CD4-positive, alpha-beta T cell (primary cell): ENCODE measurements at regions not wholly inside any gene's neighbourhood (a gene's known extent, or its start where the extent isn't known, plus 50 kb on each side); places are given as distances from the start of the nearest gene placed in this dataset.

Experiments used
- ATAC-seq: fragments of 200-7000 bp; cut with Tn5 transposase; one replicate; pipeline ENCODE4 v1.10.0; 2022; ENCODE audit warnings: mild to moderate bottlenecking; ENCODE audit not compliant: poor library complexity
- CTCF ChIA-PET: fragments of 350-600 bp; sonication (Branson Sonifier 250); formaldehyde crosslinking; loops from one replicate; lab custom pipeline; 2021; ENCODE audit warnings: antibody characterized with exemption, inconsistent platforms; lab: Charles Lee
- POLR2A ChIA-PET: fragments of 350-600 bp; sonication (Branson Sonifier 250); formaldehyde crosslinking; loops from one replicate; lab custom pipeline; 2021; ENCODE audit warnings: antibody characterized with exemption, inconsistent platforms; lab: Charles Lee
- DNase-seq, 14 experiments: peaks; one replicate each; pipeline ENCODE4 v3.0.0-alpha.2; 2013 to 2020; ENCODE audit warnings: mixed read lengths in 2 of 14
- H3K27ac ChIP-seq, 2 donors: one replicate each; pipeline versions ENCODE4 v1.5.1 to v1.7.0; 2013; ENCODE audit warnings: low read length in 2 of 2, low read depth in 1 of 2, mild to moderate bottlenecking in 1 of 2
- H3K27me3 ChIP-seq, 2 experiments: 1 replicate in 1 of 2; 2 replicates in 1 of 2; pipeline versions ENCODE4 v1.6.1 to v1.7.0; 2013; ENCODE audit warnings: low read length in 2 of 2, control low read depth in 1 of 2, mild to moderate bottlenecking in 1 of 2, moderate library complexity in 1 of 2; ENCODE audit not compliant: insufficient read depth in 2 of 2, control insufficient read depth in 1 of 2
- H3K36me3 ChIP-seq: one replicate; pipeline ENCODE4 v1.6.1; 2013; ENCODE audit warnings: low read length, control low read depth; ENCODE audit not compliant: insufficient read depth
- H3K4me1 ChIP-seq: one replicate; pipeline ENCODE4 v1.6.1; 2013; ENCODE audit warnings: low read length, control low read depth; ENCODE audit not compliant: insufficient read depth
- H3K4me3 ChIP-seq: one replicate; pipeline ENCODE4 v1.5.1; 2013; ENCODE audit warnings: mild to moderate bottlenecking, low read length, moderate library complexity
- H3K9me3 ChIP-seq, 2 experiments: 1 replicate in 1 of 2; 2 replicates in 1 of 2; pipeline versions ENCODE4 v1.6.1 to v1.7.0; 2013; ENCODE audit warnings: low read length in 2 of 2, mild to moderate bottlenecking in 2 of 2, control low read depth in 1 of 2, moderate library complexity in 1 of 2; ENCODE audit not compliant: control insufficient read depth in 1 of 2, insufficient read depth in 1 of 2
- H3K27ac Mint-ChIP-seq: one replicate; pipeline ENCODE4 v1.8.0; 2020; ENCODE audit warnings: mixed read lengths
- H3K27me3 Mint-ChIP-seq: one replicate; pipeline ENCODE4 v1.8.0; 2021; ENCODE audit warnings: mixed read lengths
- H3K36me3 Mint-ChIP-seq: one replicate; pipeline ENCODE4 v1.8.0; 2021; ENCODE audit warnings: low read depth, mixed read lengths
- H3K4me1 Mint-ChIP-seq: one replicate; pipeline ENCODE4 v1.8.0; 2021; ENCODE audit warnings: low read depth, mixed read lengths
- H3K4me3 Mint-ChIP-seq: one replicate; pipeline ENCODE4 v1.8.0; 2020; ENCODE audit warnings: mild to moderate bottlenecking, mixed read lengths
- H3K9me3 Mint-ChIP-seq: one replicate; pipeline ENCODE4 v1.8.0; 2020; ENCODE audit warnings: mixed read lengths
- CTCF ChIP-seq: fragments of 200-600 bp; IDR thresholded peaks from one replicate; pipeline ENCODE4 v1.8.0; 2022; ENCODE audit warnings: antibody characterized with exemption, mild to moderate bottlenecking
- intact Hi-C, 2 experiments: fragments of 100-400 bp; cut with DNase I in 1 of 2; cut with micrococcal nuclease in 1 of 2; formaldehyde crosslinking; loops; one replicate each; pipeline versions ENCODE4 v1.15.1 to v1.9.0; 2023 to 2025; cut with DNase I, micrococcal nuclease

GRCh38 chr5:2300861-2301574 is 418.3 kb upstream of the IRX4 start:
- ChIA-PET CTCF (no interaction called here), POLR2A (no interaction called here)
- Mint-ChIP-seq H3K27me3 (peaks cover 12% of the 10 kb centered on the region), H3K27ac (no peak overlapping the region), H3K9me3 (no peaks in the 10 kb centered on the region), H3K36me3 (no peaks in the 10 kb centered on the region), H3K4me1 (no peaks in the 10 kb centered on the region), H3K4me3 (no peak overlapping the region)
- Histone ChIP-seq H3K36me3 (no peaks in the 10 kb centered on the region), H3K4me3 (no peak overlapping the region), H3K4me1 (no peaks in the 10 kb centered on the region), H3K9me3 (peaks cover 0 to 12% of the 10 kb centered on the region in 2 experiments), H3K27ac (no peak overlapping the region), H3K27me3 (no peaks in the 10 kb centered on the region)
- DNase-seq (no peak), ATAC-seq (no peak)
- TF ChIP-seq CTCF, result no peak
- intact Hi-C loops, result no loop called here

- H3K36me3 ChIP-seq, result no peaks in the 10 kb centered on the region
- ATAC-seq, result no peak
- no peaks in the 10 kb centered on the region for H3K9me3 Mint-ChIP-seq
- no peak overlapping the region for H3K4me3 ChIP-seq
- H3K27me3 Mint-ChIP-seq, result peaks cover 12% of the 10 kb centered on the region
- H3K4me1 Mint-ChIP-seq, result no peaks in the 10 kb centered on the region
- H3K4me1 ChIP-seq, result no peaks in the 10 kb centered on the region
- CTCF ChIA-PET, result no interaction called here
- no peaks in the 10 kb centered on the region for H3K27me3 ChIP-seq
- no peak for TF ChIP-seq CTCF
- peaks cover 0 to 12% of the 10 kb centered on the region in 2 experiments for H3K9me3 ChIP-seq
- DNase-seq, result no peak
- H3K36me3 Mint-ChIP-seq, result no peaks in the 10 kb centered on the region
- no peak overlapping the region for H3K27ac Mint-ChIP-seq
- no peak overlapping the region for H3K4me3 Mint-ChIP-seq
- intact Hi-C loops, result no loop called here
- POLR2A ChIA-PET, result no interaction called here
- H3K27ac ChIP-seq, result no peak overlapping the region
These were observed 417.7 kb upstream of the IRX4 start for GRCh38 chr5:2300421-2300820.

- no peak overlapping the region for H3K4me3 Mint-ChIP-seq
- H3K4me3 ChIP-seq, result no peak overlapping the region
These were observed 416.9 kb upstream of the IRX4 start for GRCh38 chr5:2299388-2300220.

More at GRCh38 chr5:2299388-2300220, 416.9 kb upstream of the IRX4 start:
- TF ChIP-seq CTCF, result no peak
- H3K27ac ChIP-seq, result no peak overlapping the region
- no peak for ATAC-seq
- H3K4me1 ChIP-seq, result no peaks in the 10 kb centered on the region
- no peak overlapping the region for H3K27ac Mint-ChIP-seq
- no peaks in the 10 kb centered on the region for H3K36me3 ChIP-seq
- H3K9me3 Mint-ChIP-seq, result no peaks in the 10 kb centered on the region
- no peak for DNase-seq
- H3K27me3 ChIP-seq, result no peaks in the 10 kb centered on the region
- ChIA-PET CTCF (no interaction called here), POLR2A (no interaction called here)
- H3K4me1 Mint-ChIP-seq, result no peaks in the 10 kb centered on the region
- peaks cover 0 to 12% of the 10 kb centered on the region in 2 experiments for H3K9me3 ChIP-seq
- intact Hi-C loops, result no loop called here
- peaks cover 12% of the 10 kb centered on the region for H3K27me3 Mint-ChIP-seq
- H3K36me3 Mint-ChIP-seq, result no peaks in the 10 kb centered on the region
